ENCODE measurements at regions not wholly inside any gene's neighbourhood (a gene's known extent, or its start where the extent isn't known, plus 50 kb on each side); places are given as distances from the start of the nearest gene placed in this dataset.

GRCh38 chr2:157046396-157046795 lies 211.1 kb upstream of the GALNT5 start:
- H3K4me3 ChIP-seq (ENCODE audit: low read depth, low read length), result no peak overlapping the region
- DNase-seq (ENCODE audit: low read depth), result no peak

DNA sequence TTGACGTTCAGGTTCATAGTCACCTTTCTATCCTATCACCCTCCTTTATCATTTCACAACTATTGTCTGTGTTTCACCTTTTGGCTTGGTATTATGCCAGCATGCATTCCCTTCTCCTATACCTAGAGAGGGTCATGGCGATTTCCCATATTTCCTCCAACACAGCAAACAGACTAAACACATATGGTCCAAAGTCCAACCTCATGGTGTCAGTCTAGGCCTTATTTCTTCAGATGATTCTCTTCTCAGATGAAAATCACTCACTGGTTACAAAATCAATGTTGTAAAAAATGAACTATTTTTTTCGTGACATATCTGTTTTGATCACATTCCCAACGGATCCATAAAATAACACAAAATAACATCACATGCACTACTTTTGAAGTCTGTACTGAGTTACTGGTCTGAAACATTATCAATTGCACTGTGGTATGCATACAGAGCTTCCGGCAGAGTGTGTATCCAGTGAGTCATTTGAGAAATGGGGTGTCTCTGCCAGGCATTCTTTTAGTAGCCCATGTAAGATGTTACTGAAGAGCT lies 204.8 kb upstream of the GALNT5 start:
- DNase-seq (ENCODE audit: low read depth), result peak; percentile 89
- TF ChIP-seq, protein P1, sequence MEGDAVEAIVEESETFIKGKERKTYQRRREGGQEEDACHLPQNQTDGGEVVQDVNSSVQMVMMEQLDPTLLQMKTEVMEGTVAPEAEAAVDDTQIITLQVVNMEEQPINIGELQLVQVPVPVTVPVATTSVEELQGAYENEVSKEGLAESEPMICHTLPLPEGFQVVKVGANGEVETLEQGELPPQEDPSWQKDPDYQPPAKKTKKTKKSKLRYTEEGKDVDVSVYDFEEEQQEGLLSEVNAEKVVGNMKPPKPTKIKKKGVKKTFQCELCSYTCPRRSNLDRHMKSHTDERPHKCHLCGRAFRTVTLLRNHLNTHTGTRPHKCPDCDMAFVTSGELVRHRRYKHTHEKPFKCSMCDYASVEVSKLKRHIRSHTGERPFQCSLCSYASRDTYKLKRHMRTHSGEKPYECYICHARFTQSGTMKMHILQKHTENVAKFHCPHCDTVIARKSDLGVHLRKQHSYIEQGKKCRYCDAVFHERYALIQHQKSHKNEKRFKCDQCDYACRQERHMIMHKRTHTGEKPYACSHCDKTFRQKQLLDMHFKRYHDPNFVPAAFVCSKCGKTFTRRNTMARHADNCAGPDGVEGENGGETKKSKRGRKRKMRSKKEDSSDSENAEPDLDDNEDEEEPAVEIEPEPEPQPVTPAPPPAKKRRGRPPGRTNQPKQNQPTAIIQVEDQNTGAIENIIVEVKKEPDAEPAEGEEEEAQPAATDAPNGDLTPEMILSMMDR (IDR thresholded peaks at IDR 0.05; ENCODE audit: insufficient read depth, low read length), result no peak
- no peak overlapping the region for H3K4me3 ChIP-seq (ENCODE audit: low read depth, low read length)

More at GRCh38 chr2:157046396-157046795, 211.1 kb upstream of the GALNT5 start:
- TF ChIP-seq, protein P1 (IDR thresholded peaks at IDR 0.05; ENCODE audit: insufficient read depth, low read length), result no peak

GRCh38 chr2:157053876-157054275 lies 203.6 kb upstream of the GALNT5 start:
- TF ChIP-seq, protein P1 (IDR thresholded peaks at IDR 0.05; ENCODE audit: insufficient read depth, low read length), result no peak
- DNase-seq (ENCODE audit: low read depth), result no peak
- no peak overlapping the region for H3K4me3 ChIP-seq (ENCODE audit: low read depth, low read length)

GRCh38 chr2:157055660-157056199 lies 201.8 kb upstream of the GALNT5 start:
- TF ChIP-seq, protein P1 (IDR thresholded peaks at IDR 0.05; ENCODE audit: insufficient read depth, low read length), result peak; percentile 63
- DNase-seq (ENCODE audit: low read depth), result peak; percentile 76
- no peak overlapping the region for H3K4me3 ChIP-seq (ENCODE audit: low read depth, low read length)

GRCh38 chr2:157056200-157056676 lies 201.3 kb upstream of the GALNT5 start:
- peak; percentile 71 for DNase-seq (ENCODE audit: low read depth)
- H3K4me3 ChIP-seq (ENCODE audit: low read depth, low read length), result no peak overlapping the region
- TF ChIP-seq, protein P1 (IDR thresholded peaks at IDR 0.05; ENCODE audit: insufficient read depth, low read length), result no peak

- TF ChIP-seq, protein P1 (IDR thresholded peaks at IDR 0.05; ENCODE audit: insufficient read depth, low read length), result no peak
These were observed 199.3 kb upstream of the GALNT5 start for GRCh38 chr2:157058161-157058560.

More at GRCh38 chr2:157058161-157058560, 199.3 kb upstream of the GALNT5 start:
- DNase-seq (ENCODE audit: low read depth), result no peak
- H3K4me3 ChIP-seq (ENCODE audit: low read depth, low read length), result no peak overlapping the region

All from fibroblast of the aortic adventitia (primary cell).